Fibroblast of lung (primary cell): ENCODE measurements at regions not wholly inside any gene's neighbourhood (a gene's known extent, or its start where the extent isn't known, plus 50 kb on each side); places are given as distances from the start of the nearest gene placed in this dataset.

Experiments
- CTCF ChIP-seq, 2 donors: IDR thresholded peaks in 1 of 2; conservative IDR thresholded peaks in 1 of 2; 1 replicate in 1 of 2; 2 replicates in 1 of 2; pipeline ENCODE4 v1.5.1; 2011 to 2012; ENCODE audit warnings: low read length in 2 of 2, control low read depth in 1 of 2, inconsistent platforms in 1 of 2, low read depth in 1 of 2, mild to moderate bottlenecking in 1 of 2
- EZH2 ChIP-seq: IDR thresholded peaks from 2 replicates; pipeline ENCODE4 v1.5.1; 2012; ENCODE audit warnings: low read length, control low read depth, mild to moderate bottlenecking; ENCODE audit errors: missing control alignments

- TF ChIP-seq EZH2: no peak
- no peak for TF ChIP-seq CTCF (conservative IDR thresholded peaks at IDR 0.05 in 1 of 2, IDR thresholded peaks at IDR 0.05 in 1 of 2; ENCODE audit: low read depth in 1 of 2, low read length in 2 of 2)
Measured at GRCh38 chr12:77179515-77179914, 114.1 kb upstream of the E2F7 start.
